Hepatocyte (in vitro differentiated cells): ENCODE measurements at regions not wholly inside any gene's neighbourhood (a gene's known extent, or its start where the extent isn't known, plus 50 kb on each side); places are given as distances from the start of the nearest gene placed in this dataset.

ENCODE experiments used
- DNase-seq: peaks from one replicate; pipeline ENCODE4 v3.0.0-alpha.2; 2016; ENCODE audit warnings: low spot score
- H2AFZ ChIP-seq: fragments of 200-600 bp; sonication (generic); 2 replicates; pipeline ENCODE4 v1.6.0; 2016; ENCODE audit warnings: antibody characterized with exemption, mild to moderate bottlenecking
- H3K27ac ChIP-seq: fragments of 200-600 bp; sonication (generic); 2 replicates; pipeline ENCODE4 v1.5.1; 2016; ENCODE audit warnings: mild to moderate bottlenecking
- H3K27me3 ChIP-seq: fragments of 200-600 bp; sonication (generic); 2 replicates; pipeline ENCODE4 v1.6.1; 2016
- H3K36me3 ChIP-seq: fragments of 200-600 bp; sonication (generic); replicated peaks from 2 replicates; pipeline ENCODE4 v1.5.1; 2016; ENCODE audit warnings: low read depth; ENCODE audit not compliant: insufficient read depth
- H3K4me1 ChIP-seq: fragments of 200-600 bp; sonication (generic); 2 replicates; pipeline ENCODE4 v1.5.1; 2016; ENCODE audit warnings: mild to moderate bottlenecking, moderate library complexity; ENCODE audit not compliant: insufficient read depth
- H3K4me2 ChIP-seq: fragments of 200-600 bp; sonication (generic); 2 replicates; pipeline ENCODE4 v1.6.0; 2016
- H3K4me3 ChIP-seq: fragments of 200-600 bp; sonication (generic); 2 replicates; pipeline ENCODE4 v1.5.1; 2016; ENCODE audit warnings: mild to moderate bottlenecking
- H3K79me2 ChIP-seq: fragments of 200-600 bp; sonication (generic); 2 replicates; pipeline ENCODE4 v1.6.0; 2017; ENCODE audit warnings: mild to moderate bottlenecking
- H3K9me2 ChIP-seq: fragments of 200-600 bp; sonication (generic); replicated peaks from 2 replicates; pipeline ENCODE4 v1.6.0; 2017; ENCODE audit warnings: mild to moderate bottlenecking; ENCODE audit not compliant: insufficient read depth
- H3K9me3 ChIP-seq: fragments of 200-600 bp; sonication (generic); 2 replicates; pipeline ENCODE4 v1.5.1; 2016; ENCODE audit warnings: low read depth, mild to moderate bottlenecking
- H4K20me1 ChIP-seq: fragments of 200-600 bp; sonication (generic); 2 replicates; pipeline ENCODE4 v1.6.0; 2016; ENCODE audit warnings: mild to moderate bottlenecking; ENCODE audit not compliant: insufficient read depth, poor library complexity, severe bottlenecking
- CTCF ChIP-seq: fragments of 200-600 bp; sonication (generic); IDR thresholded peaks from 2 replicates; pipeline ENCODE4 v1.5.1; 2016; ENCODE audit warnings: antibody characterized with exemption, mild to moderate bottlenecking; ENCODE audit not compliant: poor library complexity
- EZH2 ChIP-seq: fragments of 200-600 bp; sonication (generic); IDR thresholded peaks from 2 replicates; pipeline ENCODE4 v1.6.1; 2016; ENCODE audit warnings: antibody characterized with exemption, mild to moderate bottlenecking, borderline replicate concordance
- EZH2phosphoT487 ChIP-seq: fragments of 200-600 bp; sonication (generic); IDR thresholded peaks from one replicate; pipeline ENCODE4 v1.6.1; 2018; ENCODE audit warnings: antibody characterized with exemption, mild to moderate bottlenecking, low read depth, moderate library complexity; ENCODE audit not compliant: unreplicated experiment, severe bottlenecking
- WGBS: methylation state at CpG from one replicate; pipeline ENCODE4 v1.1.6; 2016; ENCODE audit warnings: low lambda C conversion rate; ENCODE audit errors: missing lambda C conversion rate; 5-methylcytosine and 5-hydroxymethylcytosine counted together

GRCh38 chr5:40315126-40315525 lies 364.6 kb upstream of the PTGER4 start:
- H3K9me3 ChIP-seq, result no peaks in the 10 kb centered on the region
- H3K27ac ChIP-seq, result no peak overlapping the region
- no peaks in the 10 kb centered on the region for H3K27me3 ChIP-seq
- H3K36me3 ChIP-seq, result no peaks in the 10 kb centered on the region
- no peaks in the 10 kb centered on the region for H3K79me2 ChIP-seq
- H3K4me1 ChIP-seq, result no peaks in the 10 kb centered on the region
- H4K20me1 ChIP-seq, result no peaks in the 10 kb centered on the region
- no peak overlapping the region for H2AFZ ChIP-seq
- no peak overlapping the region for H3K4me2 ChIP-seq
- no peak overlapping the region for H3K4me3 ChIP-seq
- no peaks in the 10 kb centered on the region for H3K9me2 ChIP-seq
- TF ChIP-seq EZH2, result no peak
- no peak for TF ChIP-seq CTCF
- no peak for TF ChIP-seq EZH2phosphoT487
- no peak for DNase-seq
- WGBS, result 55% methylated on average over 1 of the region's 1 CpG

GRCh38 chr5:40314275-40314674 lies 365.4 kb upstream of the PTGER4 start:
- H3K4me1 ChIP-seq, result no peaks in the 10 kb centered on the region
- no peaks in the 10 kb centered on the region for H3K9me3 ChIP-seq
- no peak overlapping the region for H3K4me3 ChIP-seq
- H3K27ac ChIP-seq, result no peak overlapping the region
- H3K79me2 ChIP-seq, result no peaks in the 10 kb centered on the region
- H2AFZ ChIP-seq, result no peak overlapping the region
- DNase-seq, result no peak
- no peaks in the 10 kb centered on the region for H3K36me3 ChIP-seq
- TF ChIP-seq CTCF, result no peak
- TF ChIP-seq EZH2phosphoT487, result no peak
- TF ChIP-seq EZH2, result no peak
- H3K4me2 ChIP-seq, result no peak overlapping the region
- no peaks in the 10 kb centered on the region for H3K9me2 ChIP-seq
- WGBS, result 81% methylated on average over 2 of the region's 2 CpGs
- H4K20me1 ChIP-seq, result no peaks in the 10 kb centered on the region
- H3K27me3 ChIP-seq, result no peaks in the 10 kb centered on the region

GRCh38 chr5:40312205-40312604 lies 367.5 kb upstream of the PTGER4 start:
- Histone ChIP-seq H3K4me2 (no peak overlapping the region), H3K9me3 (no peaks in the 10 kb centered on the region), H3K4me3 (no peak overlapping the region), H2AFZ (no peak overlapping the region), H3K36me3 (no peaks in the 10 kb centered on the region), H3K9me2 (no peaks in the 10 kb centered on the region), H3K27ac (no peak overlapping the region), H3K27me3 (no peaks in the 10 kb centered on the region), H4K20me1 (no peaks in the 10 kb centered on the region), H3K4me1 (no peaks in the 10 kb centered on the region), H3K79me2 (no peaks in the 10 kb centered on the region)
- no peak for DNase-seq
- TF ChIP-seq CTCF (no peak), EZH2phosphoT487 (no peak), EZH2 (no peak)
- 42% methylated on average over 2 of the region's 2 CpGs for WGBS

GRCh38 chr5:40309851-40310250 lies 369.9 kb upstream of the PTGER4 start:
- Histone ChIP-seq H3K9me3 (no peaks in the 10 kb centered on the region), H2AFZ (no peak overlapping the region), H4K20me1 (no peaks in the 10 kb centered on the region), H3K36me3 (no peaks in the 10 kb centered on the region), H3K79me2 (no peaks in the 10 kb centered on the region), H3K27ac (no peak overlapping the region), H3K9me2 (no peaks in the 10 kb centered on the region), H3K4me3 (no peak overlapping the region), H3K4me1 (no peaks in the 10 kb centered on the region), H3K27me3 (no peaks in the 10 kb centered on the region), H3K4me2 (no peak overlapping the region)
- 79% methylated on average over 2 of the region's 2 CpGs for WGBS
- DNase-seq, result no peak
- TF ChIP-seq EZH2phosphoT487, result no peak
